ENCODE measurements at regions not wholly inside any gene's neighbourhood (a gene's known extent, or its start where the extent isn't known, plus 50 kb on each side); places are given as distances from the start of the nearest gene placed in this dataset.

DNA sequence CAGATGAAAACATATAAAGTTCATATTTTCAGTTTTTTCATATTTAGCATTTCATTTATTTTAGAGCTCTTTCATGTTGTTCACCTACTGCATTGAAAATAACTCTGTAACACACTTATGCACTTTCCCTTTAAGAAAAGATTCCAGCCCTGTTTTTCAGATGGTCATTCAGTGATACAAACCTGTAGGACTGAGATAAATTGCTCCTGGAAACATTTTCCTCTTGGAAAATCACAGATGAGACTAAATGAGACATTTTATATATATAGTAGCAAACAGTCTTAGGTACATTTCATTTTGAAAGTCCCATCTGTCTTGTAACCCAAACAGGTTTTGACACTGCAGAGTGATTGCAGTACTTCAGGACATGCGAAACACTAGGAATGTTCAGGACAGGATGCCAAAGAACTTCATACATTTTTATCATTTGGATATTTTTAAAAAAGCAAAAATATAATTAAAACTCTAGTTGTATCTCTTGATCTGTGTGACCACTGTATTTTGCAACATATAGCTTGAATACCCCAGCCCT lies 412.4 kb downstream of the MTX2 start:
- H3K27me3 ChIP-seq = peaks cover 0 to 21% (median 0%) of the 10 kb centered on the region in 3 donors
- WGBS, 5 donors = 71 to 90% (median 79%) methylated on average over 1 of the region's 1 CpG
- no peak overlapping the region for H3K4me3 ChIP-seq
- TF ChIP-seq POLR2AphosphoS5 (IDR thresholded peaks at IDR 0.05) (no peak), EP300 (IDR thresholded peaks at IDR 0.05) (no peak), POLR2A (IDR thresholded peaks at IDR 0.05) (no peak)
- intact Hi-C loops (cut with DNase I; ENCODE audit: low total_unique reads) = no loop called here
- peaks cover 0 to 3% (median 0%) of the 10 kb centered on the region in 4 donors for H3K4me1 ChIP-seq
- H3K36me3 ChIP-seq = no peaks in the 10 kb centered on the region
- no peak overlapping the region for H3K27ac ChIP-seq
- no peaks in the 10 kb centered on the region for H3K9me3 ChIP-seq
- DNase-seq = no peak

DNA sequence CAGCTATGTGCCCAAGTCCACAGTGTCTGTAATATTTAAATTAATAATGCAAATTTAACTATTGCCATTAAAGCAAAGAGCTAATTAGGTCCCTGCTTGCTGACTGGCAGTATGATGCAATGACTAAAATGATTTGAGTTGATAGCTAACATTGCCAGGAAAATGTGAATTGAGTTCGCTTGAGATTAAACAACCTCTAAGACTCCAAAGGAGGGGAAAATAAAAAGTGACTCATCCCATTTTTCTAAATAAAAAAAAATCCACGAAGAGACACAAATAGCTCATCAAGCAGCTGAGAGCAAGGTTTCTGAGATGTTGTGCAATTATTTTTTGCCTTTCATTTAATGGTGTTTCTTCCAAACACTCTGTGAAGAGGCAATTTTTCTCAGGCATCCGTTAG lies 413.0 kb downstream of the MTX2 start:
- H3K9me3 ChIP-seq = no peaks in the 10 kb centered on the region
- no peak for TF ChIP-seq EP300 (IDR thresholded peaks at IDR 0.05)
- no peak for TF ChIP-seq POLR2AphosphoS5 (IDR thresholded peaks at IDR 0.05)
- TF ChIP-seq POLR2A (IDR thresholded peaks at IDR 0.05) = no peak
- H3K4me1 ChIP-seq = peaks cover 0 to 3% (median 0%) of the 10 kb centered on the region in 4 donors
- H3K27ac ChIP-seq = no peak overlapping the region
- intact Hi-C loops (cut with DNase I; ENCODE audit: low total_unique reads) = no loop called here
- H3K36me3 ChIP-seq = no peaks in the 10 kb centered on the region
- DNase-seq = no peak
- H3K27me3 ChIP-seq = peaks cover 0 to 21% (median 0%) of the 10 kb centered on the region in 3 donors
- no peak overlapping the region for H3K4me3 ChIP-seq
- 45 to 53% (median 51%) methylated on average over 3 of the region's 3 CpGs for WGBS, 5 donors

DNA sequence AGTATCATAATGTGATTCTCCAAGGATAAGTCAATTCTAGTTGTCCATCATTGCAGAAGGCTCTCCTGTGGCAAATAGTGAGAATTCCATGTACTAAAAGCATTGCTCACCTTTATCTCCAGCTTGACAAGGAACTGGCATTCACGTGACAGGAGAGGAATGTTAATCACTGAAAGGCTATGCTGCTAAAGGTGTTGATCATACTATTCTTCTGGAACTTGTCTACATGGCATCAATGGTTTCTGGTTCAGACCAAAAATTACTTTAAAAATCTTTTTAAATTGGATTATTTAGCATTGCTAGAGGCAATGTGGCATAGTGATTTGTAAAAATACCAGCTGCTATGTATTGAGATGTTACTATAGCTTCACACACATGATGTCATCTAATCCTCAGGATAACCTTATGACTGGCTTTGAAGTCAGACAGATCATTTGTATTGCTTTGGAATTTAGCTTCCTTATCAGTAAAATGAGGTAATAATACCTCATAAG lies 414.4 kb downstream of the MTX2 start:
- H3K27ac ChIP-seq = no peak overlapping the region
- peaks cover 0 to 3% (median 0%) of the 10 kb centered on the region in 4 donors for H3K4me1 ChIP-seq
- no peak overlapping the region for H3K4me3 ChIP-seq
- intact Hi-C loops (cut with DNase I; ENCODE audit: low total_unique reads) = no loop called here
- no peaks in the 10 kb centered on the region for H3K9me3 ChIP-seq
- TF ChIP-seq CTCF (IDR thresholded peaks at IDR 0.05) = no peak
- TF ChIP-seq POLR2A (IDR thresholded peaks at IDR 0.05) = no peak
- TF ChIP-seq POLR2AphosphoS5 (IDR thresholded peaks at IDR 0.05) = no peak
- peaks cover 0 to 26% (median 0%) of the 10 kb centered on the region in 3 donors for H3K27me3 ChIP-seq
- 19 to 52% (median 40%) methylated on average over 1 of the region's 1 CpG for WGBS, 5 donors
- no peaks in the 10 kb centered on the region for H3K36me3 ChIP-seq
- no peak for DNase-seq

DNA sequence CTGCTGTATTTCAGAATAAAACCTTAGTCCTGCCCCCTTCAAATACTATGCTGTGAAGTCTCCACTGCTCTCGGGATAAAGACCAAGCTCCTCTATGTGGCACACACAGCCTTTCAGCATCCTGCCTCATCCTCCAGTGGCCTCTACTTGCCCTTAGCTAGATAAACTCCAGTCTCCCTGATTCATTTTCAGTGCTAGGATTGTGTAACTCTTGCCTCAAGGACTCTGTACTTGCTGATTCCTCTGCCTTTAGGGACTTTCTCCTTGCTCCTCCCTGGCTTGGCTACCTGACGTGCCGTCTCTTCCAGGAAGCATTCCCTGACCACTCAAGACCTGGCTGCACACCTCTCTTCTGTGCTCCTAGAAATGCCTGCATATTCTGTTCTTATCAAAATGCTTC lies 416.7 kb downstream of the MTX2 start:
- no peak for TF ChIP-seq CTCF (IDR thresholded peaks at IDR 0.05)
- no peak for TF ChIP-seq POLR2A (IDR thresholded peaks at IDR 0.05)
- no peak for TF ChIP-seq EP300 (IDR thresholded peaks at IDR 0.05)
- DNase-seq = no peak
- 47 to 90% (median 68%) methylated on average over 3 of the region's 3 CpGs for WGBS, 5 donors
- no peaks in the 10 kb centered on the region for H3K9me3 ChIP-seq
- H3K27me3 ChIP-seq = peaks cover 0 to 26% (median 0%) of the 10 kb centered on the region in 3 donors
- no peak overlapping the region for H3K4me3 ChIP-seq
- no peaks in the 10 kb centered on the region for H3K36me3 ChIP-seq
- H3K27ac ChIP-seq = no peak overlapping the region
- peaks cover 0 to 3% (median 0%) of the 10 kb centered on the region in 4 donors for H3K4me1 ChIP-seq
- intact Hi-C loops (cut with DNase I; ENCODE audit: low total_unique reads) = no loop called here

GRCh38 chr2:176686328-176686727 lies 417.1 kb downstream of the MTX2 start:
- H3K27ac ChIP-seq = no peak overlapping the region
- intact Hi-C loops (cut with DNase I; ENCODE audit: low total_unique reads) = no loop called here
- H3K4me3 ChIP-seq = no peak overlapping the region
- peaks cover 0 to 26% (median 0%) of the 10 kb centered on the region in 3 donors for H3K27me3 ChIP-seq
- TF ChIP-seq CTCF (IDR thresholded peaks at IDR 0.05) (no peak), EP300 (IDR thresholded peaks at IDR 0.05) (no peak), POLR2A (IDR thresholded peaks at IDR 0.05) (no peak), POLR2AphosphoS5 (IDR thresholded peaks at IDR 0.05) (no peak)
- DNase-seq = no peak
- H3K4me1 ChIP-seq = peaks cover 0 to 3% (median 0%) of the 10 kb centered on the region in 4 donors
- no peaks in the 10 kb centered on the region for H3K36me3 ChIP-seq
- WGBS, 5 donors = 65 to 84% (median 80%) methylated on average over 3 of the region's 3 CpGs
- no peaks in the 10 kb centered on the region for H3K9me3 ChIP-seq

Data from stomach (tissue), 8 donors.